Endothelial cell of umbilical vein (primary cell): ENCODE measurements at regions not wholly inside any gene's neighbourhood (a gene's known extent, or its start where the extent isn't known, plus 50 kb on each side); places are given as distances from the start of the nearest gene placed in this dataset.

ENCODE experiments used
- EZH2 ChIP-seq: IDR thresholded peaks from 2 replicates; pipeline ENCODE4 v1.6.1; 2012; ENCODE audit warnings: borderline replicate concordance, low read depth, mild to moderate bottlenecking, moderate library complexity, low read length, inconsistent platforms; ENCODE audit not compliant: severe bottlenecking
- FOS ChIP-seq: IDR thresholded peaks from 2 replicates; pipeline ENCODE4 v1.6.1; 2011; ENCODE audit warnings: mild to moderate bottlenecking, low read length, moderate library complexity, borderline replicate concordance; ENCODE audit not compliant: insufficient read depth
- GATA2 ChIP-seq: IDR thresholded peaks from 2 replicates; pipeline ENCODE4 v1.7.0; 2011; ENCODE audit warnings: low read depth, mild to moderate bottlenecking, moderate library complexity, mixed read lengths, low read length; ENCODE audit not compliant: insufficient read length, insufficient read depth
- JUN ChIP-seq: IDR thresholded peaks from 2 replicates; pipeline ENCODE4 v1.6.1; 2011; ENCODE audit warnings: borderline replicate concordance, low read depth; ENCODE audit not compliant: insufficient read length, insufficient read depth
- MAX ChIP-seq: IDR thresholded peaks from 2 replicates; pipeline ENCODE4 v1.6.1; 2011; ENCODE audit not compliant: insufficient read depth, insufficient read length
- MYC ChIP-seq: IDR thresholded peaks from one replicate; pipeline ENCODE4 v1.6.1; 2011; ENCODE audit warnings: mild to moderate bottlenecking, low read depth, low read length
- POLR2A ChIP-seq: IDR thresholded peaks from 2 replicates; pipeline ENCODE4 v1.6.1; 2012; ENCODE audit warnings: low read depth, mild to moderate bottlenecking, control low read depth, low read length
- POLR2AphosphoS5 ChIP-seq: IDR thresholded peaks from 2 replicates; pipeline ENCODE4 v1.6.1; 2012; ENCODE audit warnings: low read depth, mild to moderate bottlenecking, control low read depth, low read length, moderate library complexity; ENCODE audit not compliant: insufficient read depth
- TF ChIP-seq, protein P1 (sequence below), 2 donors: IDR thresholded peaks; 1 replicate in 1 of 2; 2 replicates in 1 of 2; pipeline ENCODE4 v1.5.1; 2011; ENCODE audit warnings: low read length in 2 of 2, mild to moderate bottlenecking in 2 of 2, moderate library complexity in 2 of 2, control low read depth in 1 of 2, inconsistent platforms in 1 of 2, low read depth in 1 of 2; ENCODE audit not compliant: insufficient read depth in 1 of 2; ENCODE audit errors: extremely low read depth in 1 of 2

DNA sequence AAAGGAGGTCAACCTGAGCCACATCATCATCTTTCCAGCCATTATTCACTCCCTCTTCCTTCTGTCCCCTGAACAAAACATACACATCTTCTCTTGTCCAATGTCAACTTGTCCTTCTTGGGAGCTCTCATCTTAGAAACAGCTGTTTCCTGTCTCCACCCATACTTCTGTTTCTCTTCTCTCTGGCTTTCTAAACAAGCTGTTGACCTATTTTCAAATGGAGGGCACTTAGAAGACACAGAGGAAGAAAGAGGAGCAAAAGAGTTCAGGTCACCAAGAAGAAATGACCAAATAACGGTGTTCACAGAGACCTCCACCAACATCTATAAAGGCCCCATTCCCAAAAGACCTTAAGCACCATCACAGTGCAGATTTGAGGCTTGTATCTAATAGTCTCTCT is 355.9 kb upstream of the HNRNPA3 start:
- TF ChIP-seq, protein P1, sequence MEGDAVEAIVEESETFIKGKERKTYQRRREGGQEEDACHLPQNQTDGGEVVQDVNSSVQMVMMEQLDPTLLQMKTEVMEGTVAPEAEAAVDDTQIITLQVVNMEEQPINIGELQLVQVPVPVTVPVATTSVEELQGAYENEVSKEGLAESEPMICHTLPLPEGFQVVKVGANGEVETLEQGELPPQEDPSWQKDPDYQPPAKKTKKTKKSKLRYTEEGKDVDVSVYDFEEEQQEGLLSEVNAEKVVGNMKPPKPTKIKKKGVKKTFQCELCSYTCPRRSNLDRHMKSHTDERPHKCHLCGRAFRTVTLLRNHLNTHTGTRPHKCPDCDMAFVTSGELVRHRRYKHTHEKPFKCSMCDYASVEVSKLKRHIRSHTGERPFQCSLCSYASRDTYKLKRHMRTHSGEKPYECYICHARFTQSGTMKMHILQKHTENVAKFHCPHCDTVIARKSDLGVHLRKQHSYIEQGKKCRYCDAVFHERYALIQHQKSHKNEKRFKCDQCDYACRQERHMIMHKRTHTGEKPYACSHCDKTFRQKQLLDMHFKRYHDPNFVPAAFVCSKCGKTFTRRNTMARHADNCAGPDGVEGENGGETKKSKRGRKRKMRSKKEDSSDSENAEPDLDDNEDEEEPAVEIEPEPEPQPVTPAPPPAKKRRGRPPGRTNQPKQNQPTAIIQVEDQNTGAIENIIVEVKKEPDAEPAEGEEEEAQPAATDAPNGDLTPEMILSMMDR (IDR thresholded peaks at IDR 0.05; ENCODE audit: extremely low read depth in 1 of 2, insufficient read depth in 1 of 2, low read depth in 1 of 2, low read length in 2 of 2), result no peak
- TF ChIP-seq EZH2 (no peak), POLR2AphosphoS5 (no peak), POLR2A (no peak), MAX (no peak), MYC (no peak), JUN (no peak), FOS (no peak), GATA2 (no peak)
